Fibroblast of villous mesenchyme (primary cell): ENCODE measurements at regions not wholly inside any gene's neighbourhood (a gene's known extent, or its start where the extent isn't known, plus 50 kb on each side); places are given as distances from the start of the nearest gene placed in this dataset.

Source experiments
- DNase-seq: peaks from one replicate; pipeline ENCODE4 v3.0.0-alpha.2; 2010; ENCODE audit warnings: low read depth
- H3K4me3 ChIP-seq: 2 replicates; pipeline ENCODE4 v1.5.1; 2011; ENCODE audit warnings: low read depth, mild to moderate bottlenecking, low read length
- CTCF ChIP-seq: IDR thresholded peaks from 2 replicates; pipeline ENCODE4 v1.5.1; 2012; ENCODE audit warnings: low read depth, mild to moderate bottlenecking, low read length; ENCODE audit not compliant: insufficient read depth

GRCh38 chr2:142467321-142467720, 336.5 kb upstream of the LRP1B start:
- no peak for TF ChIP-seq CTCF
- no peak overlapping the region for H3K4me3 ChIP-seq
- DNase-seq = no peak

- DNase-seq = no peak
- no peak for TF ChIP-seq CTCF
- H3K4me3 ChIP-seq = no peak overlapping the region
These were observed 332.2 kb upstream of the LRP1B start for GRCh38 chr2:142463047-142463446.

- no peak for TF ChIP-seq CTCF
- DNase-seq = no peak
- no peak overlapping the region for H3K4me3 ChIP-seq
These were observed 331.5 kb upstream of the LRP1B start for GRCh38 chr2:142462306-142462705.

GRCh38 chr2:142445551-142446072, 314.8 kb upstream of the LRP1B start:
- H3K4me3 ChIP-seq = no peak overlapping the region
- DNase-seq = no peak
- TF ChIP-seq CTCF = no peak

- TF ChIP-seq CTCF = no peak
- no peak for DNase-seq
- H3K4me3 ChIP-seq = no peak overlapping the region
These were observed 314.2 kb upstream of the LRP1B start for GRCh38 chr2:142445023-142445422.

- DNase-seq = no peak
- no peak overlapping the region for H3K4me3 ChIP-seq
- TF ChIP-seq CTCF = no peak
These were observed 305.0 kb upstream of the LRP1B start for GRCh38 chr2:142435847-142436246.

- no peak for TF ChIP-seq CTCF
- H3K4me3 ChIP-seq = no peak overlapping the region
- DNase-seq = no peak
These were observed 295.2 kb upstream of the LRP1B start for GRCh38 chr2:142426064-142426463.
